ENCODE measurements at regions not wholly inside any gene's neighbourhood (a gene's known extent, or its start where the extent isn't known, plus 50 kb on each side); places are given as distances from the start of the nearest gene placed in this dataset.
"Not testable (repeated sequence)": the region's sequence is repeated elsewhere in the genome, so short reads cannot be mapped to it uniquely, and the experiment has no call there.

- no peak for DNase-seq
These were observed 57.0 kb downstream of the PCDH20 start for GRCh38 chr13:61358599-61358998.

GRCh38 chr13:61350341-61350740 lies 65.3 kb downstream of the PCDH20 start:
- DNase-seq: no peak

GRCh38 chr13:61339054-61339621 lies 76.5 kb downstream of the PCDH20 start:
- DNase-seq: no peak

- no peak for DNase-seq
These were observed 99.0 kb downstream of the PCDH20 start for GRCh38 chr13:61316647-61317046.

- no peak for DNase-seq
These were observed 121.0 kb downstream of the PCDH20 start for GRCh38 chr13:61294467-61295191.

GRCh38 chr13:61286148-61286745 lies 129.4 kb downstream of the PCDH20 start:
- DNase-seq: no peak

GRCh38 chr13:61277586-61278276 lies 137.9 kb downstream of the PCDH20 start:
- no peak for DNase-seq

- no peak for DNase-seq
These were observed 138.6 kb downstream of the PCDH20 start for GRCh38 chr13:61277088-61277487.

- DNase-seq: no peak
These were observed 139.2 kb downstream of the PCDH20 start for GRCh38 chr13:61276401-61276800.

GRCh38 chr13:61275736-61276135 lies 139.9 kb downstream of the PCDH20 start:
- DNase-seq: no peak

GRCh38 chr13:61275251-61275650 lies 140.4 kb downstream of the PCDH20 start:
- DNase-seq: no peak

GRCh38 chr13:61266896-61267295 lies 148.8 kb downstream of the PCDH20 start:
- DNase-seq: not testable (repeated sequence)

GRCh38 chr13:61261746-61262472 lies 153.7 kb downstream of the PCDH20 start:
- no peak for DNase-seq

- DNase-seq: no peak
These were observed 157.5 kb downstream of the PCDH20 start for GRCh38 chr13:61258185-61258584.

GRCh38 chr13:61255040-61255796 lies 160.4 kb downstream of the PCDH20 start:
- DNase-seq: no peak

GRCh38 chr13:61253105-61253877 lies 162.4 kb downstream of the PCDH20 start:
- no peak for DNase-seq

- no peak for DNase-seq
These were observed 163.4 kb downstream of the PCDH20 start for GRCh38 chr13:61252213-61252612.

GRCh38 chr13:61247149-61247936 lies 168.3 kb downstream of the PCDH20 start:
- DNase-seq: no peak

GRCh38 chr13:61246351-61246750 lies 169.3 kb downstream of the PCDH20 start:
- no peak for DNase-seq

- no peak for DNase-seq
These were observed 200.0 kb downstream of the PCDH20 start for GRCh38 chr13:61215601-61216000.

GRCh38 chr13:61215116-61215515 lies 200.5 kb downstream of the PCDH20 start:
- no peak for DNase-seq
